HEK293T (cell line): ENCODE measurements at regions not wholly inside any gene's neighbourhood (a gene's known extent, or its start where the extent isn't known, plus 50 kb on each side); places are given as distances from the start of the nearest gene placed in this dataset.

Source experiments
- CTCF ChIA-PET: fragments of 350-600 bp; formaldehyde crosslinking; extraction: SDS; loops from one replicate; lab custom pipeline; 2021; ENCODE audit warnings: antibody characterized with exemption, inconsistent platforms; lab: Yijun Ruan, JAX
- POLR2A ChIA-PET: fragments of 350-600 bp; formaldehyde crosslinking; extraction: SDS; loops from one replicate; lab custom pipeline; 2020; ENCODE audit warnings: antibody characterized with exemption, inconsistent platforms; lab: Yijun Ruan, JAX
- DNase-seq: peaks from one replicate; pipeline ENCODE4 v3.0.0; 2012; ENCODE audit warnings: mixed read lengths; ENCODE audit errors: extremely low spot score
- ARNT ChIP-seq: fragments of 450-650 bp; IDR thresholded peaks from 2 replicates; pipeline ENCODE4 v1.6.1; 2017; ENCODE audit warnings: mild to moderate bottlenecking
- BHLHE40 ChIP-seq: fragments of 450-650 bp; IDR thresholded peaks from 2 replicates; pipeline ENCODE4 v1.6.1; 2016; ENCODE audit warnings: mild to moderate bottlenecking, moderate library complexity, borderline replicate concordance
- CTBP1 ChIP-seq: fragments of 450-650 bp; IDR thresholded peaks from 2 replicates; pipeline ENCODE4 v1.6.1; 2016; ENCODE audit warnings: borderline replicate concordance
- ELF4 ChIP-seq: fragments of 450-650 bp; IDR thresholded peaks from 2 replicates; pipeline ENCODE4 v1.6.1; 2017; ENCODE audit warnings: antibody characterized with exemption
- FOXA1 ChIP-seq: fragments of 450-650 bp; IDR thresholded peaks from 2 replicates; pipeline ENCODE4 v1.6.1; 2016; ENCODE audit warnings: mild to moderate bottlenecking
- FOXK2 ChIP-seq: fragments of 450-650 bp; IDR thresholded peaks from 2 replicates; pipeline ENCODE4 v1.6.1; 2016; ENCODE audit warnings: mild to moderate bottlenecking
- HDGF ChIP-seq: fragments of 450-650 bp; IDR thresholded peaks from 2 replicates; pipeline ENCODE4 v1.6.1; 2017; ENCODE audit warnings: antibody characterized with exemption, borderline replicate concordance
- L3MBTL2 ChIP-seq: fragments of 450-650 bp; conservative IDR thresholded peaks from 2 replicates; pipeline ENCODE4 v1.6.1; 2016; ENCODE audit warnings: mild to moderate bottlenecking
- LEF1 ChIP-seq: fragments of 450-650 bp; IDR thresholded peaks from 2 replicates; pipeline ENCODE4 v1.6.1; 2017; ENCODE audit warnings: mild to moderate bottlenecking, borderline replicate concordance
- NFRKB ChIP-seq: fragments of 450-650 bp; IDR thresholded peaks from 2 replicates; pipeline ENCODE4 v1.6.1; 2016; ENCODE audit warnings: mild to moderate bottlenecking, moderate library complexity
- PKNOX1 ChIP-seq: fragments of 450-650 bp; IDR thresholded peaks from 2 replicates; pipeline ENCODE4 v1.6.1; 2016
- SUZ12 ChIP-seq: fragments of 450-650 bp; IDR thresholded peaks from 2 replicates; pipeline ENCODE4 v1.6.1; 2016; ENCODE audit warnings: mild to moderate bottlenecking
- TARDBP ChIP-seq: fragments of 450-650 bp; IDR thresholded peaks from 2 replicates; pipeline ENCODE4 v1.6.1; 2016

GRCh38 chr2:26530696-26531095, 52.8 kb upstream of the OTOF start:
- ChIA-PET POLR2A (no interaction called here), CTCF (interaction anchor here (1.4 kb wide), 1 partner anchor 10 kb away, joined by 3 read pairs; no protein-coding TSS in a partner anchor)
- no peak for TF ChIP-seq FOXK2
- no peak for DNase-seq

GRCh38 chr2:26530240-26530540, 52.3 kb upstream of the OTOF start:
- TF ChIP-seq HDGF (no peak), SUZ12 (no peak), FOXA1 (no peak), BHLHE40 (no peak), CTBP1 (no peak), FOXK2 (no peak), NFRKB (no peak), TARDBP (no peak), L3MBTL2 (no peak), ELF4 (no peak)
- ChIA-PET POLR2A (no interaction called here), CTCF (interaction anchor here (1.4 kb wide), 1 partner anchor 9 kb away, joined by 3 read pairs; no protein-coding TSS in a partner anchor)
- DNase-seq = no peak

GRCh38 chr2:26529406-26530239, 51.7 kb upstream of the OTOF start:
- TF ChIP-seq FOXK2 (no peak), PKNOX1 (no peak), SUZ12 (no peak), L3MBTL2 (no peak), ARNT (no peak), BHLHE40 (no peak)
- CTCF ChIA-PET = no interaction called here
- POLR2A ChIA-PET = no interaction called here
- no peak for DNase-seq

- ChIA-PET CTCF (no interaction called here), POLR2A (no interaction called here)
- DNase-seq = no peak
- no peak for TF ChIP-seq PKNOX1
Measured at GRCh38 chr2:26528836-26529235, 50.9 kb upstream of the OTOF start.

- CTCF ChIA-PET = no interaction called here
- TF ChIP-seq FOXK2 (no peak), TARDBP (no peak), LEF1 (no peak), ELF4 (no peak), ARNT (no peak), SUZ12 (no peak)
- POLR2A ChIA-PET = no interaction called here
Measured at GRCh38 chr2:26527726-26528585, 50.0 kb upstream of the OTOF start.

More at GRCh38 chr2:26527726-26528585, 50.0 kb upstream of the OTOF start:
- no peak for DNase-seq
